ENCODE measurements at regions not wholly inside any gene's neighbourhood (a gene's known extent, or its start where the extent isn't known, plus 50 kb on each side); places are given as distances from the start of the nearest gene placed in this dataset.

- H3K4me1 ChIP-seq (ENCODE audit: insufficient read depth, low read length): no peaks in the 10 kb centered on the region
- H3K79me1 ChIP-seq (ENCODE audit: insufficient read depth, low read depth, low read length, poor library complexity, severe bottlenecking): no peaks in the 10 kb centered on the region
- H2BK20ac ChIP-seq (ENCODE audit: low read depth, low read length, poor library complexity, severe bottlenecking): no peak overlapping the region
- Mint-ChIP-seq H3K4me3 (no peak overlapping the region), H3K27me3 (ENCODE audit: low read depth) (no peaks in the 10 kb centered on the region), H3K9me3 (no peaks in the 10 kb centered on the region), H3K4me1 (peaks cover 8 to 10% of the 10 kb centered on the region in 2 experiments), H3K36me3 (ENCODE audit: insufficient read depth in 1 of 3, low read depth in 3 of 3) (0 out of 7 replicates have a peak, but pooled peaks cover 0 to 5% (median 0%) of the 10 kb centered on the region in 3 experiments), H3K27ac (no peak overlapping the region; a peak in 1 of 7 replicates)
- no peak overlapping the region for H4K91ac ChIP-seq (ENCODE audit: insufficient read length, low read depth, low read length)
- DNase-seq: no peak
- H3K79me2 ChIP-seq (ENCODE audit: insufficient read depth, low read length): no peaks in the 10 kb centered on the region
- no peak overlapping the region for H3K9ac ChIP-seq (ENCODE audit: extremely low read depth, insufficient read length, low read length)
- H2BK12ac ChIP-seq (ENCODE audit: insufficient read length, low read depth, low read length): no peak overlapping the region
- no peak overlapping the region for H2BK120ac ChIP-seq (ENCODE audit: low read depth, low read length, poor library complexity, severe bottlenecking)
- H3K14ac ChIP-seq (ENCODE audit: insufficient read depth, low read length): no peak overlapping the region
- H3K27ac ChIP-seq (ENCODE audit: insufficient read length, low read depth, low read length): no peak overlapping the region
- H3K9me3 ChIP-seq (ENCODE audit: control insufficient read depth, low read depth, low read length): no peaks in the 10 kb centered on the region
- no peaks in the 10 kb centered on the region for H3K27me3 ChIP-seq (ENCODE audit: insufficient read depth, low read length)
- H2AK5ac ChIP-seq (ENCODE audit: insufficient read length, low read length): no peak overlapping the region
- H2AFZ ChIP-seq (ENCODE audit: low read length): no peak overlapping the region
- H3K56ac ChIP-seq (ENCODE audit: insufficient read length, low read depth, low read length): no peak overlapping the region
- no peak overlapping the region for H3K18ac ChIP-seq (ENCODE audit: insufficient read length, low read depth, low read length)
- H4K20me1 ChIP-seq (ENCODE audit: control insufficient read depth, insufficient read depth, insufficient read length): no peaks in the 10 kb centered on the region
- TF ChIP-seq CTCF (conservative IDR thresholded peaks at IDR 0.05): no peak
- no peak overlapping the region for H2BK15ac ChIP-seq (ENCODE audit: low read depth, low read length)
- no peak overlapping the region for H3K23ac ChIP-seq (ENCODE audit: insufficient read length, low read depth, low read length)
- H3K23me2 ChIP-seq (ENCODE audit: insufficient read length, low read depth, low read length, poor library complexity, severe bottlenecking): no peaks in the 10 kb centered on the region
- no peak overlapping the region for H3K4me2 ChIP-seq (ENCODE audit: insufficient read depth, insufficient read length, low read length)
- no peak overlapping the region for H4K5ac ChIP-seq (ENCODE audit: insufficient read length, low read depth, low read length)
- no peak overlapping the region for H3K4ac ChIP-seq (ENCODE audit: low read depth, low read length)
- no peak overlapping the region for H3T11ph ChIP-seq (ENCODE audit: low read length)
- H2BK5ac ChIP-seq (ENCODE audit: insufficient read length, low read length): no peak overlapping the region
- no peak overlapping the region for H4K8ac ChIP-seq (replicated peaks; ENCODE audit: insufficient read length, low read depth, low read length)
- no CpG with 5 or more reads among the region's 1 CpG for WGBS (ENCODE audit: extremely low coverage, insufficient read length, low lambda C conversion rate)
Measured at GRCh38 chr10:111265341-111265740, 188.5 kb downstream of the ADRA2A start.
